ENCODE measurements at regions not wholly inside any gene's neighbourhood (a gene's known extent, or its start where the extent isn't known, plus 50 kb on each side); places are given as distances from the start of the nearest gene placed in this dataset.

DNA sequence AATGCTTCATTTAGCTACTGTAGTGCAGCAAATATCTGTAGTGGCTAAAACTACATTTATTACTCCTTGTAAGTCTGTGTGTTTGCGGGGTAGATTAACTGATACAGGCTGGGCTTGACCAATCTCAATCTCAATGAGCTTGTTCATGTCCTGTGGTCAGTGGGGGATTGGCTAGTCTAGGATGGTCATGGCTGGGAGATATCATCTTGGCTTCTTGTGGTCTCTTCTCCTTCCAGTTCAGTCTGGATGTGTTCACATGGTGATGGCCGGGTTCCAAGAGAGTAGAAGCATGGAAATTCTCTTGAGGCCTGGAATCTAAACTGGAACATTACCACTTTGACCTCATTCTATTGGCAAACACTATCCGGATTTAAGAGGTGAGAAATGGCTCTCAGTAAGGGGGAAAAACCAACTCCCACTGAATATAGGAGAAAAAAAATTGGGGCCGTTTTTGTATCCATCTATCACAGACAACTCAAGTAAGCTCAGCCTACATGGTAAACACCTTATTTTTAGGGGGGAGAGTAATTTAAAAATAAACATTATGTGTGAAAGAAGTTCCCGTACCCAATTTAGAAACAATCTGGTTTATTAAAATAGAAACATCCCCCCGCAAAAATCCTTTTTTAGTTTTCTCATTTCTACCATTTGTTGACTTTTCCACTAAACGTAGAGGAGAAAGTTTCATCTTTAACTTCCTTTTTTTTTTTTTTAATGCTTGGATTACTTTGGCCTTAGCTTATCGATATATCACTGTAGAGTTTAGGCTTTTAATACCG is 284.9 kb upstream of the TBC1D5 start:
- no peak for DNase-seq

- DNase-seq = no peak
These were observed 282.3 kb upstream of the TBC1D5 start for GRCh38 chr3:18024715-18025114.

GRCh38 chr3:18019161-18019495 is 276.7 kb upstream of the TBC1D5 start:
- no peak for DNase-seq

GRCh38 chr3:18018491-18019160 is 276.2 kb upstream of the TBC1D5 start:
- no peak for DNase-seq

- no peak for DNase-seq
These were observed 273.9 kb upstream of the TBC1D5 start for GRCh38 chr3:18016366-18016765.

DNA sequence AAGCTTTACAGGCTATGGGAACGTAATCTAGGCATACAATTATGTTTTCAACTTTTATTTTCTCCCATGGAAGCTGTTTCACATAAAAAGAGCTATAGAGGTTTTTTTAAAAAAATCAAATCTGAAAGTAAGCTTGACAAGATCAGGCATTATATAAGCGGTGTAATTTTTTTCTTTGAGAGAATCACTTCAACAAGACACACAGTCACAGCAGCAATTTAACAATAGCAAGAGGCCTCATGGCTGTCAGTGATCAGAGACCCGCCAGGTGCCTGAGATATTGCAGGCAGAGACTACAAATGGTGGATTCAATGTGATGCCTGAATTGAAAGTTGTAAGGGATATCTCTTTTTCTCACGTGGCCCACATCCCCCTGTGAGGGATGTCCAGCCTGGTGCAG is 270.5 kb upstream of the TBC1D5 start:
- DNase-seq = no peak

DNA sequence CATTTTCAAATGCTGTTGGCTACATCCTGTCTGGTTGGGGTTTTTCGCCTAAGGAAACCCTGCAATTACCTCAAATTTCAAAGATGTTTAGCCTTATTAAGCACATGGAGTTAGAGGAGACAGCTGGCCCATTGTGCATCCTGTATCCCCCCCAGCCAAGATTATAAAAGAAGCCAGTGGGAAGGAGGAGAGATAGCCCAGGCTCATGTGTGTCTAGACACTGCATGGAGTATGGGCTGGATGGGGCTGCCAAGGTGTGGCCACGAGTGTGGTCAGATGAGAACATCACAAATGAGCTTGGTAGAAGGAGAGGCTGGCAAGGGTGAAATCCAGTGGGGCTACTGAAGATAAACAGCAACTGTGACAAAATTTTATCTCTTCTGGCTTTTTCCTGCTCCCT is 270.0 kb upstream of the TBC1D5 start:
- no peak for DNase-seq

DNA sequence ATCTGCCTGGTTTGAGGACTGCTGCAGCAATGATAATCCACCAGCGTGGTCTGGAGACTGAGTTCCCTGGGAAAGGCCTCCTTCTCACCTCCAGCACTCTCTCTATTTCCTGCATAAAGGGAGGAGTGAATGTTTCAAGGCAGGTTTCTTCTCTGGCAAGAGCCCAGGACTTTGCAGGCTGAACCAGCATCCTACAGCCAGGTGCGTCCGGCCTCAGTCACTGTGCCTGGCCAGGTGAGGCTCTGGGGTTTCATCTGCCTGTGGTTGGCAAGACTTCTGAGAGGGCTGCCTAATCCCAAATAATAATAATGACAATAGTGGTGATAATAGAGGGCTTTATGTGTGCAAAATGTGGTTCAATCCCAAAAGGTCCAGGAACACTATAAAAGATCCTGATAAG is 269.0 kb upstream of the TBC1D5 start:
- DNase-seq = no peak

GRCh38 chr3:18010001-18010400 is 267.6 kb upstream of the TBC1D5 start:
- no peak for DNase-seq

GRCh38 chr3:18008706-18009368 is 266.4 kb upstream of the TBC1D5 start:
- no peak for DNase-seq

GRCh38 chr3:18007980-18008379 is 265.5 kb upstream of the TBC1D5 start:
- DNase-seq = no peak

- DNase-seq = no peak
These were observed 253.3 kb upstream of the TBC1D5 start for GRCh38 chr3:17995769-17996168.

DNA sequence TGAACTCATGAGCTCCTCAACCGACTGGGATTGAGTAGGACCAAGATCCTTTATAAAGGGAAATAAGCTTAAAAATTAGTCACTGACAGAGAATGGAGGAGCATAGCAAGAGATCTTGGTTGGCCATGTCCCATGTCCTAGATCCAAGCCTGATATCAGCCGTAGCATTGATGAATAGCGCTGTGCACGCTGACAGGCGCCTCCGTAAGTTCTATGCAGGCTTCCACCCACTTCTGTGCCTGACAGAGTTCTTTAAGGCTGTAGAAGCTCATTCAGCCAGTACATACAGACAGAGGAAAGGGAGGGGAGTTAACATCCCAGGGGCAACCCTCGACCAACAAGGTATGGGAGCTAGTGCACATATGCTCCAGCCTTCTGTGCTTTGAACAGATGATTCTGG is 251.7 kb upstream of the TBC1D5 start:
- DNase-seq = no peak

GRCh38 chr3:17990390-17990789 is 248.0 kb upstream of the TBC1D5 start:
- no peak for DNase-seq

- DNase-seq = no peak
These were observed 244.0 kb upstream of the TBC1D5 start for GRCh38 chr3:17986348-17986816.

DNA sequence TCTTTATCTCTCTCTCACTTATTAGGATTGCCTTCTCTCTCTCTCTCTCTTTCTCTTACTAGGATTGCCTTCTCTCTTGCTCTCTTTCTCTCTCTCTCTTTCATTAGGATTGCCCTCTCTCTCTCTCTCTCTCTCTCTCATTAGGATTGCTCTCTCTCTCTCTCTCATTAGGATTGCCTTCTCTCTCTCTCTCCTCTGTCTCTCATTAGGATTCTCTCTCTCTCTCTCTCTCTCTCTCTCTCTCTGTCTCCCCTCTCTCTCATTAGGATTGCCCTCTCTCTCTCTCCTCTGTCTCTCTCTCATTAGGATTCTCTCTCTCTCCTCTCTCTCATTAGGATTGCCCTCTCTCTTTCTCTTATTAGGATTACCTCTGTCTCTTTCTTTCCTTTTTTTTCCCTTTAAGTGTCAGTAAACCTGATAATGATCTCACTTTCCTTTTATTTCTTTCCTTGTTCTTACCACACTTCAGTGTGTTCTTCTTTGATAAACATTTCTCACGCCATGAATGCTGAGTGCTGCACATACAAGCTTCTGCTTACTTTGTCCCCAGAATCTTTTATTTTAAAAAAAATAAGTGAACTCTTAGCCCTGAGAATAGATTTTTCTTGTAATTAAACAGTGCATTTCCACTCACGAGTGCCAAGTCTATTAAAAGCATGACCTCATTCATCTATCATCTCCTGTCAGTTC is 243.4 kb upstream of the TBC1D5 start:
- no peak for DNase-seq

GRCh38 chr3:17983106-17983505 is 240.7 kb upstream of the TBC1D5 start:
- no peak for DNase-seq

DNA sequence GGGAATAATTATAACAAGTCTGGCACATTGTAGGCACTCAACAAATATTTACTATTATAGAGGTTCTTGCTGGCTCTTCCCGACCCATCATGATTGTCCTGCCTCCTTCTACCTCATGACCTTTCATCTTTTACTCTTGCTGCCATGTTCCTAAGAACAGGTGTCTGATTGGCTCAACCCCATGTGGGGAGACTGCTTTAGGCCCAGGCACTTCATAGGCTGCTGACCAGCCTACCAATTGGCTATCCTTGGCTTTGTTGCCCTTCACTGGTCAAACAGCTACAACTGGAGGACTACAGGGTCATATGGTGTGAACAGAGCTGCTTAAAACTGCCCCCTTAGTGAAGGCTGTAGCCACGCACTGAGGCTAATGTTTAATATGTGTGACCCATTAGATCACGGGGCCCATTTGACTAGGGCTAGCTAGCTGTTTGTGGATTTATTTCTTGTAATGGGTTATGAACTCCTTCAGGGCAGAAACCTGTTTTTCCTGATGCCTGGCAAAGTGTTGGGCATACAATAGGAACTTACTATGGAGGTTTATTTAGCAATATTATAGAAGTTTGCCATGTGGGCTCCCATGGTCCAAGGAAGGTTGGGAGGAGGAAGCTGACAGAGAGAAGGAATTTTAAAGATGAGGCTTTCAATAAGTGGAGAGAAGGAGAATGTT is 239.9 kb upstream of the TBC1D5 start:
- no peak for DNase-seq

- no peak for DNase-seq
These were observed 238.4 kb upstream of the TBC1D5 start for GRCh38 chr3:17980863-17981262.

GRCh38 chr3:17979911-17980310 is 237.5 kb upstream of the TBC1D5 start:
- no peak for DNase-seq

DNA sequence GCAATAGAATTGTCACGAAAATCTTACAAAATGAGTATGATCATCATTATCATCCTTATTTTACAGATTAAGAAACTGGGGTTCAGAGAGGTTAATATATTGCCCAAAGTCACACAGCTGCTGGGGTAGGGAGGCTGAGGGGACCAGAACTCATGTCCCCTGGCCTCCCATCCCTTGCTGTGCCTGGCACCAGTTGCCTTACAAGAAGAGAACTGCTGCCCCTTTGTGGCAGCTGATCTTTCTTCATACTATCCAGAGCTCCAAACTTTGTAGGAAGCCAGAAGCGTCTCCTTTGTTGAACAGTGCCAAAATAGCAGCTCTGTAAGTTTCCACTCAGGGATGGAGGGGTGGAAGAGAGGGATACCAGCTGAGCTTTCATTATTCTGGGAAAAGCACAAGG is 236.8 kb upstream of the TBC1D5 start:
- DNase-seq = no peak

- DNase-seq = no peak
These were observed 231.9 kb upstream of the TBC1D5 start for GRCh38 chr3:17974206-17974841.

Data from NCI-H1436 treated with DMSO at 0.1 percent for 48 hours (cell line).